HPDE6-E6E7 (cell line): ENCODE measurements at regions not wholly inside any gene's neighbourhood (a gene's known extent, or its start where the extent isn't known, plus 50 kb on each side); places are given as distances from the start of the nearest gene placed in this dataset.

ENCODE experiments used
- DNase-seq: peaks from one replicate; pipeline ENCODE4 v3.0.0; 2011; ENCODE audit warnings: missing footprints; ENCODE audit errors: extremely low spot score

DNA sequence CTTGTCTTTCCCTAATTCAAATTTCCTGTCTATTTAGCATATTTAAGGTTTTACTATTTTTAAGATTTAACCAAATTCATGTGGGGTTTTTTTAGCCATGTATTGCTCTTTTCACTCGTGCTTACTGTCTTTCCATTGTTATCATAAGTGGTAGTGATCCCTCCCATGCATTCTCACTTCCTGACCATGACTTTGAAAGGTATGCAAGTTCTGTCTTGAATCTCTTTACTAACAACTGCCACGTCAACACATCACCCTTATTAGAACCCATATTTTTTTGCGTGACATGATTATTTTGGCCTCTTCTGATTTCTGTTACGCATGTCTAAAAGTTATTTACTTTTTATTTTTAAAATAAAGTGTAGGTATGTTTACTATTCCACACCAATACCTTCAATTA, 94.7 kb upstream of the CDH6 start:
- peak; percentile 42 for DNase-seq

DNA sequence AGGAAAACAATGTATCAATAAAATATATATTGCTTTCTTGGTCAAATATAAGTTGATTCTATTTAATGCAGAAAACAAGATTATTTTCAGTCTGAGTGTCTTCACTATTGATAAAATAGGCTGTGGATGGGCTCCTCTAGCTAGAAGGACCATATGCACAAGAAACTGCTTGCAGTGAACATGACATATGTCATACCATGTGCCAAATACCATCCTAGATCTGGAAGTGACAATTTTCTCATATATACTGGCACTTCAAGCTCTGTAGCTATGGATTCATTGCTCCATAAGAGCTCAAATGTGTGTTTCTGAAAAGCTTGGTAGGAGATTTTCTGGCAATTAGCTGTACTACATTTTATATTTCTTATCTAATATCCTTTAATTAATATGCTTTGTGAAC, 95.6 kb upstream of the CDH6 start:
- DNase-seq, result no peak

DNA sequence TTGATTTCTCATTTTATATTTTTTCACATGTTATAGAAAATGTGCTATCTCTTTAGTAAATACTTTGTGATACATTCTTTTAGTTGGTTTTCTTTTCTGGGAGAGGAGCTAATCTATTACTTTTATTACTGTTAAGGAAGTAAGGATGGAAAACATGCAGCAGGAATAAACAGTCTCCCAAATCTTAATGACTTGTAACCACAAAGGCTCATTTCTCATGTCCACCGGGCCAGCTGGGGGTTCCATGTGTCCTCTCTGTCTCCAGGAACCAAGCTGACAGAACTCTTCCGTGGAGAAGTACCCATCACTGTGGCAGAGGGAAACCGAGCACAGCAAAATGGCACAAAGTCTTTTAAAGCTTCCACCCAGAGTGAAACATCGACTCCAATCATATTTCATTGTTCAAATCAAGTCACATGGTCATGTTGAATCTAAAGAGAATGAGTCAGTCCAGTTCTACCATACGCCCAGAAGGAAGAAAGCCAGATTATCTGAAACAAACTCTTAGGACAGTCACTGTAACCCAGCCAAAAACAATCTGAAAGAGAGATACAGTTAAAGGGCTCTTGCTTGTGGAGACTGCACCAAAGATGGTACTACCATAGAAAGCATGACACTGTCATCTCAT, 97.1 kb upstream of the CDH6 start:
- peak; percentile 20 for DNase-seq

DNA sequence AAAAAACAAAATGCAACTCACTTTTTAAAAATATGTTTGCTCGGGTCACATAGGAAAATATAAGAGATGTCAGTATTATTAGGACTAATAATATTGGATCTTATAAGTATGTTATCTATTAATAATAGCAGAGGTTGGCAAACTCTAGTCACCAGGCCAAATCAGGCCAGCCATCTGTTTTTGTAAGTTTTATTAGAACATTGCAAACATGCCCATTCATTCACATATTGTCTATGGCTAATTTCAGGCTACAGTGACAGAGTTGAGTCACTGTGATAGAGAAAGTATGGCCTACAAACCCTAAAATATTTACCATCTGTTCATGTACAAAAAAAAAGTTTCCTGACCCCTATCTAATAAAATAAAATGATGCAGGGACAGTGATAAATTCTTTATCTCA, 97.7 kb upstream of the CDH6 start:
- DNase-seq, result no peak

DNA sequence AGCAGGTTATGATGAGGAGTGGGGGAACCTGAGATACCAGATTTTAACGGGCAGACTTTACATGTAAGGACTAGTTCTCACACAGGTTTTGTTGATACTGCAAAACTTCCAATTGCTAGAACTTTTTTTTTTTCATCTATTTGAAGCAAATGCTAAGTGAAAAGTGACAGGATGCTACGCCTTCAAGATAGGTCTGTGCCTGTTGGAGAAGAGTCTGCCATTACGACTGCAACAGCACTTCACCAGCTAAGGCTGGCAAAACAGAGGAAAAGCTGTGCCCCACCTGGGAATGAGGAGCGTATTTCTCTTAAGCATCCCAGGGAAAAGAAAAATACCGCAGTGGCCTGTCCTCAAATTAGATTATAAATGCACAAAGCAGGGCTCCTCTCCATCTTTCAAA, 102.0 kb upstream of the CDH6 start:
- DNase-seq, result no peak

DNA sequence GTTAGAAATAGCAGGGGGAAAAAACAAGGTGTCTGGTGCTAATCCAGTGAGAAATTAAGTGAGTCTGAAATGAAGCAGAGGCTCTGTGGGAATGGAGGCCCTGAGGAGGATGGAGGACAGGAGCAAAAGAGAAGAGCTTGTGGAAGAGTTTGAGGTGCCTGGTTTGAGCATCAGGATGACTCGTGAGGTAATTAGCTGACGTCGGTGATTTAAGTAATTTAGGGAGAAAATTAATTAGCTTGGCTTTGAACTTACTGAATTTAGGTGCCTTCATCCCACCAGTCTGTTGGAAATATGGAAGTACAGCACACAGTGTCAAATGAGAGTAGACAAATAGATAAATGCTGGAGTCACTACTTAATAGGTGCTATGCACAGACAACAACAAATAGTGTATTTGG, 103.0 kb upstream of the CDH6 start:
- DNase-seq, result no peak

DNA sequence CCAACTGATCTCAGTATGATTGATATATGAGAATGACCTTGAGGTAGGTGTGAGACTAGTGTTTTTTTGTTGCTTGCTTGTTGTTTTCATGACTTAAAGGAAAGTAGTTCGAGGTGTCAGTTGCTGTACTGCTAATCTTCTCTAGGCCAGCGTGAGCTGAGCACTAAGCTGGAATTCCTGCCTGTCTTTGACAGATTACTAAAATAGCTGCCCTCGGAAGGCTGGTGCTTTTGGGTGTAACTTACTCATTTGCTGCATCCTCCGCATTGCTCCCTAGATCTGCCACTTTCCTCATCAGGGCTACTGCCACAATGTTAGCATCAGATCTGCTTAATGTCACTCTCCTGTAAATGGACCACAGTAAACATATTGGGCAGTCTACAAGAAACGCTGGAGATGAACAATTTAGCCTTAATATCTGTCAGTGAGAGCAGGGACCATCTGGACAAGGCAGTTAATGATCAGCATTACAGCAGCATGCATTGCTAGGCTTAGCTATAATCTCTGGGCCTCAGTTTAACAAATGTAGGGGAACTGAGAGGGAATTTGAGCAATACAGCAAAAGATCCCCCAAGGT, 106.6 kb upstream of the CDH6 start:
- DNase-seq, result no peak

DNA sequence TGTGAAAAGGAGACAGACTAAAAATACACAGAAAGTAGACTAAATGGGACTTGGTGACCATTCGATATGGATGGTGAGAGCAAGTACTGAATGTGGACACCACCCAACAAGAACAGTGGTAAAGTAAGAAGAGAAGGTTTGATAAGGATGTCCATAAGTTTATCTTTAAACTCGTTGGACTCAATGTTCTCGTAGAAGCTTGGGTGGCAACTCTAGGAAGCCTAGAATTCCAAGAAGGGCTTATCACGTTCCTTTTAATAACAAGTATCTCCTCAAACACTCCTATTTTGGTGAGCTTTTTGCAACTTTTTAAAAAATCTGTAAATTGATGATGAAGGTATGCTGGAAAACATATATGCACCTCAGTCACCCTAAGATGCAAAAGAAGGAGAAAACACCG, 108.6 kb upstream of the CDH6 start:
- DNase-seq, result no peak

DNA sequence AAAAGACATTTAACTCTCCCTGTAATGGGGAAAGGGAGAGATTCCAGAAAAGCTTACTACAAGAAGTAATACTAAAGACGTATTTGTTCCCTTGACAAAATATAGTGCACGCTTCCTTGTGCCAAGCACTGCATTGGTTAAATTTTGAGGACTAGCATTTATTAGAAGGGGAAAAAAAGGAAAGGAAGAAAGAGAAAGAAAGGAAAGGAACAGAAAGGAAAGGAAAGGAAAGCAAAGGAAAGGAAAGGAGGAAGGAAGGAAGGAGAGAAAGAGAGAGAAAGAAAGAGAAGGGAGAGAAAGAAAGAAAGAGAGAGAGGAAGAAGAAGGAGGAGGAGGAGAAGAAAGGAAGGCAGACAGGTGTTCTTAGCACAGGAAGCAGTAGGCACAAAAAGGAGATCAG, 110.1 kb upstream of the CDH6 start:
- no peak for DNase-seq

DNA sequence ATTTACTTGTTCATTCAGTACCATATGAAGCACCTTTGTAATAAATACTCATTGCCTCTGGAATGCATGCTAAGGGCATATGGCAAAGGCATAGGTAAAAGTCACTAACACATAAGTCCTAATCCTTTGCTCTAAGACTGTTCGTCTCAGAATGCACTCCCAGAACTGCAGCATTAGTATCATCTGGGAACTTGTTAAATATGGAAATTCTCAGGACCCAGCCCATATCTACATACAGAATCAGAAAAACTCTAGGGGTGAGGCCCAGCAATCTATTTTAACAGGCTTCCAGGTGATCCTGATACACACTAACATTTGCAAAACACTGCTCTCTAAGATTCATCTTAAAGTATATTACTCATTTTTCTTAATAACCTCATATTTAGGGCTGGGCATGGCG, 113.8 kb upstream of the CDH6 start:
- no peak for DNase-seq

DNA sequence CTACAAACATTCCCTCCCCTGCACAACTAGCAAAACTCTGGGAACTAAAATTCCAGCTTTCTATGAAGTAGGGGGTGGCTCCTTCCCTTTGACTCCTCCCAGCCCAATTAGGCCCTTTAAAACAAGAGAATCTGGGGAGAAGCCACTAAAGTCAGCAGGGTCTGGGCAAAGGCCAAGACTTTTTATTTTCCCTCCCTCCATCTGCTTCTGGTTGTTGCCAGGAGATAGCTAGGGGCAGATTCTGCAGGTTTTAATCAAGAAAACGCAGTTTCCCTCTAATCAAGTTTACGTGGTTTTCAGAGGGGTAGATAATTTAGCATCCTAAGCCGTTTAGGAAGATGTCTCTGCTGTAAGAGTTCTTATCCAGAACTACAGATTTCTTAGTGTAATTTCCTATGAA, 114.5 kb upstream of the CDH6 start:
- no peak for DNase-seq

DNA sequence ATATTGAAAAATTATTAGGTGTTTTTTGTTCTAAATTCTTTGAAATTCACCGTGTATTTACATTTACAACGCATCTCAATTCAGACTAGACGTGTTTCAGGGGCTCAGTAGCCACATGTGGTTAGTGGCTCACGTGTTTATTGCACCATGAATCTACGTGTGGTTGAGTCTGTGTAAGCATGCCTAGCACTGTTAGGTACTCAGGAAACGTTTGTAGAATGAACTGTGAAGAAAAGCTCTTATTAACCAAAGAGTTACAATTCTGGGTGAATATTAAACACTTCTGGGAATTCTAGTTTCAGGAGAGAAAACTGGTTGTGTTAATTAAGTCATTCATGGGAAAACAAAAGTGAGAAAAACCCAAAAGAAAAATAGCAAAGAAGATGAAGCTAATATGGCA, 117.5 kb upstream of the CDH6 start:
- DNase-seq, result no peak

DNA sequence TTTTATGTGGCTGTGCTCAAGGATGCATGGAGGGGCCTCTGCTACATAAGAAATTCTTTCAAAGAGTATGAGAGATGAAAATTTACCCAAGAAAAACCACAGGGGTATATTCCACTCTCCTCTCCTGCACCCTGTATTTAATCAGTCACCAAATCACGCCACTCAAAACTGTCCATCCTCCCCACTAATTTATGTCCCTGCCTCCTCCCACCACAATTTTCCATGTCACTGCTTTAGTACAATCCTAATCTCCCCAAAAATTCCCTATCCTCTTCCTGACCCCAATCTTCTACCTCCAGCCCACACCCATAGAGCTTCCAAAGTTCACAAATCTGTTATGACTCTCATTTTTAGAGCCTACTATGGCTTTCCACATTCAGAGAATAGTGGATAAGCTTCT, 125.2 kb upstream of the CDH6 start:
- no peak for DNase-seq

DNA sequence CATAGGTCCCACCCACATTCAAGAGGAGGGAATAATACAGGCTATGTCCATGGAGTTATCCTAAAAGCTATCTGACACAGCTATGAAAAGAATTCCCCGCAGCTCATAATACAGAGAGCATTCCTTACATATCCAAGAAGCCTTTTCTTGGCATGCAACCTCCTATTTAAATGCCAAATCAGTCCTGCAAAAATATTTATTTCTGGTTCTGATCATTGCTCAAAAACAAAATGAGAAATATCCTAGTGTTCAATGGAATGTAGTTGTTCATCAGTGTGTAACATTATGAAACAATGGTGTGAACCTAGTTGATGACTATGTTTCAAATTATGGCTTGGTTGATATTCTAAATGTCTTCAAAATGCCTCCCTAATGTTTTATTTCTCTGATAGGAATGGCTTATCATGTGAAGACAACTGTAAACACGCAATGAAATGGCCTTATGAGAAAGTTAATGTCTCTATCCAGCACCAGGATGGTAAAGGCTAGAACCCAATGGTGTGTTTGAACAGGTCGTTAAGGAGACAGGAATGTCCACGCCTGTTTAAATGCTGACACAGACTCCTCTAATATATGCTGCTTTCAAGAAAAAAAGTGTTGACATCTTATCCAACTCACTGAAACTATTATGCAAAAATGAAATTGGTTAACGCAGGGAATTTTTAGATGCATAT, 126.7 kb upstream of the CDH6 start:
- DNase-seq, result no peak

DNA sequence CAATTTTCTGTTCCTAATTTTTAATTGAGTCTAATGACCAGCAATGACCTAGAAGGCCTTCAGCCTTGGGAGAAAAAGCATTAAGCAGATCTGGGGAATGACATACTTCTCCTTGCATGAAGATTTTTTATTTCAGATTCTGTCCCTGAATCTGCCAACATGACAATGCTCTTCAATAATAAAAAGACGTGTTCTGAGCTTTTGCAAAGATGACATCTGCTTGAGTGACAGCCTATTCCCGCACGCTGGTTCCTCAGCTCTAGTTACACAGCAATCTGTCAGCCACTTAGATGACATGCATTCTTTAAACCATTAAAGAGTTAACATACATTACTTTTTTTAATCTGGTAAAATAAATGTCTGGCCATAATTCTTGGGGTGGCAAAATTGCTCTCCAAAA, 129.3 kb upstream of the CDH6 start:
- no peak for DNase-seq

DNA sequence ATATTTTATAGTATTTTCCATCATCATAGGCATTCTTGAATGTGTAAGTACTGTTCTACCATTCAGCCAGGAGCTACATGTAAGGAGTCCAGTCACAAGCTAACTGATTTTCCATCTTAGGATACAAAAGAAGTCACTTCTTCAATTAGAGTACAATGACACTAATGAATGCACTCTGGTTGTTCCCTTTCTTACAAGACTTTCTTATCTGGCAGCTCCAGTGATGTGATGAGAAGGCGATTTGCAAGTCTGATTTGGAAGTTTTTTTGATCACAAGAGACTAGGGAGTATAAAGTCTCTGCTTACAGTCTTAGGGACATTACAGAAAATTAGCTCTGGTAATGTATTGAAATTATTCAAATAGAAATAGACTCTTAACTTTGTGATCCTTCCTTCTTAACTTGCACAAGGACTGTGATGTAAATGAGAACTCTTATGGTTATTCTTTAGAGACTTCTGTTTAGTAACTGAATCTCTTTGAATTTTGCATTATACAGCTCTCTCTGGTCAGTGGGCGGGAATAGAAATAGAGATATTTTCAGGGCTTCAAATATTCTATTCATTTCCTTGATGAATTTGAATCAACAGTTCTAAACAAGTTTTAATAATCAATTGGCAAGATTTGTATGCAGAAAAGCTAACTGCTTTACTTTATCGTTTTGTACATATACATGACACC, 130.4 kb upstream of the CDH6 start:
- DNase-seq, result no peak

DNA sequence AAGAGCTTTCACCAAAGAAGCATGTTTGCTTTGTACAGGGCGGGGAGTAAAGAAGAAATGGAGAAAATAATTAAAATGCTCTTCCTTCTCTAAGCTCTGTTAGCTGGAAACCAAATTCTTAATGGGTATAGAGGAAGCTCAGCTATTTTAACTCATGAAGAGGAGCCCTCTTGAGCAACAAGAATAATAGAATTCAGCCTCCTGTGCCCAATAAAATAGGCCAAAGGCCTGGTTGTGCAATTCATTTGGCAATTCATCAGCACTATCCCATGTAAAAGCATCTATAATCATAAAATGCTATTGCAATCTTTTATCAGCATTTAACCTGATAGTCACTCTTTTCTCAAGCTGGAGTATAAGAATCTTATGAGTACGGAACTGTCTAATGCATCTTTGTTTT, 133.6 kb upstream of the CDH6 start:
- no peak for DNase-seq

DNA sequence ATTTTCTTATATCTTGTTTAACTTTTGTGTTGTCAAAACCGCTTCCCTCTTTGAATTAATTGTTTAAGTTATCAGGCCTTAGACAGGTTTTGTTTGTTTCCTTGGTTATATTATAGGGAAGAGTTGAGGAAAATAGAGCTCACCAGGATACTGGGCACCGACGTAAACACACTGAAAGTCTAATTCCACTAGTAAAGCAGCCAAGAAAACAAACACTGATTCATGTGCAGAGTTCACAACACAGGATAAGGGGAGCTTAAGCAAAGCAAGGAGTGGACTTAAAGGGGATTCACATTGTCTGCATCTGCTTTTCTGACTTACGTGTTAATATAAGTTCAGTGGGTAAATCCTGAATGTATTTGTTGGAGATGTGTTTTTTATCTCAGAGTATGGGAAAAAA, 139.0 kb upstream of the CDH6 start:
- no peak for DNase-seq

DNA sequence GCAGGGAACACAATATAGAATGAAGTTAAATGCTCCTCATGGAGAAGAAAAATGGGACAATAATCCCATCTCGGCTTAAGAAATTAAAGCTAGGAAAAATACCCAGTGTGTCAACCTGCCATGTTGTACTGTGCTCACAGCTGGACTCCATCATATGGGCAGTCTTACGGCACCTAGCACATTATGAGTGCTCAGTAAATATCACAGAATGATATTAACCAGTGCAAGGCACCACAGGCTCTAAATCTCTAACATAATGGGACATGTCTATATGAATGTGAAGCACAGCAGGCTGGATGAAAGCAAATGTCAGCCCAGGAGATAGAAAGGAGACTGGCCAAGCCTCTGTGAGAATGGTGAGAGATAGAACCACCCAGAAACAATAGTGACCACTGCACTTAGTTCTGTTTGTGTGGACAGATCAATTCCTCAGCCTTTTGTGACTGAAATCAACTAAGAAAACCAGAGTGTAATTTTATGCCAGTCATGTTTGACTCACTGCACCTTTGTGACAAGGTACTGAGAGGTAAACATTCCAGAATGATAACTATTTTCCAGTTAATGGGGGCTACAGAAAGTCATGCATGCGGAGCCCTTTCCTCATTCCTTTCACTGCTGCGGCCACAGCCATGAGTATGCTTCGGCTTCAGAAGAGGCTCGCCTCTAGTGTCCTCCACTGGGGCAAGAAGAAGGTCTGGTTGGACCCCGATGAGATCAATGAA, 140.4 kb upstream of the CDH6 start:
- no peak for DNase-seq

DNA sequence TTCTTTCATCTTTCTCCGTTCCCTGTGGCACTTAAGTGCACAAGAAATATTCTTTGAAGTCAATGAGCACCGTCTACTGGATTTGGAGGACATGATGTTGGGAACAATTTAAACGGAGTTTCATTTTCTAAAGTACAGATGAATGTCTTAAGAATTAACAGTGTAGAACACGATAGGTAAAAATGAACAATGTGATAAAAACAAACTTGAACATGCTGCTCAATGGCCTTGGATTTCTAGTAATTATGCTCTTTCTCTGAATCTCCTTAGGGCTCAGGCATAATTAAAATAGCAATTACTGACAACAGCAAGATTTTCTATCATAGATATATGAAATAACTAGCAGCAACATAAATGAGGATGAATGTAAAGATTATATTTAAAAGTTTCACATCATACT, 142.2 kb upstream of the CDH6 start:
- DNase-seq, result no peak

DNA sequence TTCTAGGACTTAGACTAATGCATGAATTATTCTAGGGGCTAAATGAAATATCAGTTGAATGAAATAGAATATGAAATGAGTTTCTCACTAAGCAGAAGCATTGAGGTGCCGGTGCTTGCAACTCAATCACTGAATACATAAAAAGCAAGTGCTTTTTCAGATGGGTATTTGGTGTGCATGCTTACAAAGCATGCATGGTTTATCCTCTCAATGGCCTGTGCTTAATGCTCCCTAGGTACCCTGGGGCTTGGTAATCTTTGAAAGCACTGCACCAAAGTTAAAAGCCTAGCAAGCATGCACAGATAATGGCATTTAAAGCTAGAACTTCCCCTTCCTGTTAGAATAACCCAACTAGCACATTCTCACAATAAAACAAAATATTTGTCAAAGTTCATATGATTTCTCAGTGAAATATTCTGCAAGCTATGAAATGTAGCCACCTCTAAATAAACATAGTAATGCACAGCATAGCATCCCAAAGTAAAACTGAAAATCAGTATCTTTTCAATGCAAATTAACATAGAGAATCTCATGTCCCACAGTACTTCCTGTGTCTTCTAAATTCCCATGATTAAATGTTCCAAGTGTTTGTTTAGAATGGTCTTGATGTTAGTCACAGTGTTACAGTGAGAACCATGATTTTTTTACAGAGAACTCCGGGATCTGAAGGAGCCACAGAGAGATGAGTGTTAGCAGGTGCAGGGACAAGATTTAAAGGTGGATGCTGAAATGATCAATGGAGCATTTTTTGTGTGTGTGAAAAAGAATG, 143.4 kb upstream of the CDH6 start:
- DNase-seq, result no peak

DNA sequence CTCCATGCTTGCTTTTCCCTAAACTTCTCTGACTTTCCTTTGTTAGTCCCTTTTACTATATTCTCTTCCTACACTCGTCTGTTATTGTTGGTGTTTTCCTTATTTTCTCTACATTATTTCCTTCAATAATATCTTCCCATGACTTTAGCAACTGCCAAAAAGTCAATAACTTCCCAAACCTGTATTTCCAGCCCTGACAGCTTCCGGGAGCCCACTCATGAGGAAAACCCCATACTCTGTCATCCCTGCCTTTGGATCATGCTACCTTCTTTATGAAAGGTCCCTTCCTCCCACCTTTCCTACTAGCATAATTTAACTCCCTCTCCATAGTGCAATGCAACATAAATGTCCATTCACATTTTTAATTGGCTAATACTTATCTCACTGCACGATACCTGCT, 144.0 kb upstream of the CDH6 start:
- no peak for DNase-seq
